Thoracic aorta (tissue), 2 donors: ENCODE measurements at regions not wholly inside any gene's neighbourhood (a gene's known extent, or its start where the extent isn't known, plus 50 kb on each side); places are given as distances from the start of the nearest gene placed in this dataset.
A peak's percentile ranks its signal among the peaks of the same experiment; 100 is the strongest.

Source experiments
- ATAC-seq: fragments of 150-250 bp; one replicate; pipeline ENCODE4 v1.8.0; 2017; ENCODE audit warnings: low read depth; ENCODE audit not compliant: insufficient number of reproducible peaks, low FRiP score
- DNase-seq: peaks from one replicate; pipeline ENCODE4 v3.0.0-alpha.2; 2020; ENCODE audit warnings: low spot score
- H3K27ac ChIP-seq, 2 donors: fragments of 200-600 bp; sonication (generic); 1 replicate in 1 of 2; 2 replicates in 1 of 2; pipeline ENCODE4 v1.5.1; 2016; ENCODE audit warnings: mild to moderate bottlenecking in 2 of 2, moderate library complexity in 2 of 2
- H3K27me3 ChIP-seq: fragments of 200-600 bp; sonication (generic); replicated peaks from 2 replicates; pipeline ENCODE4 v1.6.0; 2016; ENCODE audit warnings: mild to moderate bottlenecking; ENCODE audit not compliant: insufficient read depth
- H3K36me3 ChIP-seq: fragments of 200-600 bp; sonication (generic); one replicate; pipeline ENCODE4 v1.5.1; 2016
- H3K4me1 ChIP-seq, 2 donors: fragments of 200-600 bp; sonication (generic); 1 replicate in 1 of 2; 2 replicates in 1 of 2; pipeline versions ENCODE4 v1.5.1 to v1.6.0; 2016; ENCODE audit warnings: low read depth in 2 of 2, mild to moderate bottlenecking in 1 of 2; ENCODE audit not compliant: control insufficient read depth in 1 of 2
- H3K4me3 ChIP-seq: fragments of 200-600 bp; sonication (generic); 2 replicates; pipeline ENCODE4 v1.5.1; 2016; ENCODE audit warnings: mild to moderate bottlenecking
- H3K9me3 ChIP-seq: fragments of 200-600 bp; sonication (generic); 2 replicates; pipeline ENCODE4 v1.5.1; 2016
- TF ChIP-seq, protein P1 (sequence below): fragments of 200-600 bp; sonication (generic); IDR thresholded peaks from one replicate; pipeline ENCODE4 v1.5.1; 2019; ENCODE audit warnings: antibody characterized with exemption

DNA sequence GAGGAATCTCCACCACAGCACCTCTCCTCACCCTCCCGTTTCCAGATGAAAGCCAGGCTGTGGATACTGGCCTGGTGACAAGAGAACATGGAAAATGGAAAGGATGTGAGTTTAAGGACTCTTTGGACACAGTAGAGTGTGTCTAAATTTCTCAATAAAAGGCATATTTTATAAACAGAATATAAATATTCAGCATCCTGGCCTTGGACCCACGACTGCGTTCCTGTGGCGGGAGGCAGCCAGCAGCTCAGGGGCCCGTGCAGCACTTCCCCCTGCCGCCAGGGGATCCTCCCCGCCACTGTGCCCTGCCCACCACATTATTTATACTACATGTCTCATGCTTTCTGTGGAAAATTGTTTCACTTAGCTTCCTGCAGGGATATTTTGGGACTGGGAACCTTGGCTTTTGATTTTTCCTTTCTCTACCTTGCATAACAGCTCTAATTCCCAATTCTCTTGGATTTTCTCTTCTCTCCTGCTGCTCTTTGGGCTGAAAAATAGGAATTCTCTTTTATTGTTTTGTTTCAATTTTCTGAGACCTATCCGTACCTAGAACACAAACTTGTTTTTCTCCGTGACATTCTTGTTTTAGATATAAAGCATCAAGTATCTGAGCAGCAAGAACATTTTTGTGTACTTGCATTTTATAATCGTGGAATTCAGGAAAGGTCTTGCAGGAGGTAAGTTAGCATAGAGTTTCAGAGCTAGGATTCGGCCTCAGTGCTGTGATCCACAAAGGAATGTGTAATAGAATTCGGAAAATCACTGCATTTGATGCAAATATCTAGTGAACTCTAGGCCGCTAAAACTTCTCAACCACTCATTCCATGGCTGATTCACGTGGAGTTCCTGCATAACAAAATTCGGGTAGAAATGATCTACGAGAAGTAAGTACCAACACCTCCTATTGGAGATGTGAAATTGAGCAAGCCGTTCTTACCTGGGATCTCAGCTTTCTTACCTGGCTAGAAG lies 107.7 kb upstream of the SPATA13 start:
- H3K9me3 ChIP-seq, result no peaks in the 10 kb centered on the region
- ATAC-seq, result peak; percentile 64

DNA sequence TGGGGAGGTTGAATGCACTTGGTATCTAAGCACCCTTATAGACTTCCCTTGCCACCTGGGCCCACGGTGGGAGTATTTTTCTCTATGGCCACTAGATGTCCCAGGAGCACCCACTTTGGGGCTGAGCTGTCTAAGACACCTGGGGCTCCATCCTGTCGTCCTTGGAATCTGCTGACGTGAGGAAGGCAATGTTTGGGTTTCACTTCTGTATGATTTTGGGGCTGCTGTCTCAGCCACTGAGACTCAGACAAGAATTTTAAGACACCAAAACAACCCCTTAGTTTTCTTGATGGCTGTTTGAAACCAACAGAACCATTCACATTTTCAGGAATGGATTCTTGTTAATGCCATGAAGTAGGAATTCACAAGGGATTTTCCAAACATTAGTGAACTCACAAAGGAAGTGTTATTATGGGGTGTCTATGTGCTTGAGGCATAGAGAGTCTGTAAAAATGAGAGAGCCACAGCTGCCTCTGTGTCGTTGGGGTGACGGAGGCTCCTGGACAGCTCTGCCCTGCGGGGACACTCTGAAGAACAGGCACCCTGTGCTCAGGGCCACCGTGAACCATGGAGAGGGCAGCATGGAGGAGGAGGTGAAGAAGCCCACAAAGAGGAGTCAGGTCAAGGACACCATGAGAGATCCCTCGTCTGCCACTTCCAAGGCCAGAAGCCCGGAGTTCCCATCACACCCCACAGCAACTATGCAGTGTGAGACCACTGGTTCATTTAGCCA lies 106.8 kb upstream of the SPATA13 start:
- peak overlapping the region; percentile 49 to 86 for H3K27ac ChIP-seq
- peaks cover 30 to 32% of the 10 kb centered on the region in 2 donors for H3K4me1 ChIP-seq
- peak overlapping the region; percentile 63 for H3K4me3 ChIP-seq
- H3K9me3 ChIP-seq, result no peaks in the 10 kb centered on the region
- DNase-seq, result no peak
- TF ChIP-seq, protein P1, sequence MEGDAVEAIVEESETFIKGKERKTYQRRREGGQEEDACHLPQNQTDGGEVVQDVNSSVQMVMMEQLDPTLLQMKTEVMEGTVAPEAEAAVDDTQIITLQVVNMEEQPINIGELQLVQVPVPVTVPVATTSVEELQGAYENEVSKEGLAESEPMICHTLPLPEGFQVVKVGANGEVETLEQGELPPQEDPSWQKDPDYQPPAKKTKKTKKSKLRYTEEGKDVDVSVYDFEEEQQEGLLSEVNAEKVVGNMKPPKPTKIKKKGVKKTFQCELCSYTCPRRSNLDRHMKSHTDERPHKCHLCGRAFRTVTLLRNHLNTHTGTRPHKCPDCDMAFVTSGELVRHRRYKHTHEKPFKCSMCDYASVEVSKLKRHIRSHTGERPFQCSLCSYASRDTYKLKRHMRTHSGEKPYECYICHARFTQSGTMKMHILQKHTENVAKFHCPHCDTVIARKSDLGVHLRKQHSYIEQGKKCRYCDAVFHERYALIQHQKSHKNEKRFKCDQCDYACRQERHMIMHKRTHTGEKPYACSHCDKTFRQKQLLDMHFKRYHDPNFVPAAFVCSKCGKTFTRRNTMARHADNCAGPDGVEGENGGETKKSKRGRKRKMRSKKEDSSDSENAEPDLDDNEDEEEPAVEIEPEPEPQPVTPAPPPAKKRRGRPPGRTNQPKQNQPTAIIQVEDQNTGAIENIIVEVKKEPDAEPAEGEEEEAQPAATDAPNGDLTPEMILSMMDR, result peak; percentile 51
- no peaks in the 10 kb centered on the region for H3K27me3 ChIP-seq
- ATAC-seq, result no peak
- no peaks in the 10 kb centered on the region for H3K36me3 ChIP-seq

More for the DNA sequence above, 107.7 kb upstream of the SPATA13 start:
- Histone ChIP-seq H3K27ac (peak overlapping the region; percentile 49 to 86), H3K4me1 (peaks cover 30 to 32% of the 10 kb centered on the region in 2 donors), H3K36me3 (no peaks in the 10 kb centered on the region), H3K4me3 (peak overlapping the region; percentile 63), H3K27me3 (no peaks in the 10 kb centered on the region)
- TF ChIP-seq, protein P1, result no peak
- DNase-seq, result no peak

DNA sequence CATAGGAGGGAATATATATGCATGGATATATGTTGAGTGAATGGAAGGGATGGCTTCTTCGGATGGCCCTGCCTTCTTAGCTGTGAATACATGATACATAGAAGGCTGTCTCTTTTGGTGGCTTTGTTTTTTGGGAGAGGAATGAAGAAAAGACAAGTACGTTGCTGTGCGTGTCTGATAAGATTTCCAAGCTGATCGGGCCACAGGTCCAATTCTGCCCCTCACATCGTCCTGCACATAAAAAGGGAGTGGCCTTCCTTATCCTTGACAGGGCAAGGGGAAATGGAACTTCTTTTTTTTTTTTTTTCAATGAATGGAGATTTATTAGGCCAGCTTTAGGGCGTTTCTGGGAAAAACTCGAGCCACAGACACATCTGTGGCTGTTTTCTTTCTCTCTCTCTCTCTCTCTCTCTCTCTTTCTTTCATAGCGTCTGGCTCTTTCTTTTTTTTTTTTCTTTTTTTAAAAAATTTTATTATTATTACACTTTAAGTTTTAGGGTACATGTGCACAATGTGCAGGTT lies 103.8 kb upstream of the SPATA13 start:
- Histone ChIP-seq H3K27ac (no peak overlapping the region), H3K4me3 (no peak overlapping the region), H3K4me1 (peaks cover 15 to 16% of the 10 kb centered on the region in 2 donors), H3K9me3 (no peaks in the 10 kb centered on the region), H3K27me3 (no peaks in the 10 kb centered on the region), H3K36me3 (no peaks in the 10 kb centered on the region)
- DNase-seq (no peak), ATAC-seq (no peak)
- TF ChIP-seq, protein P1, result no peak

DNA sequence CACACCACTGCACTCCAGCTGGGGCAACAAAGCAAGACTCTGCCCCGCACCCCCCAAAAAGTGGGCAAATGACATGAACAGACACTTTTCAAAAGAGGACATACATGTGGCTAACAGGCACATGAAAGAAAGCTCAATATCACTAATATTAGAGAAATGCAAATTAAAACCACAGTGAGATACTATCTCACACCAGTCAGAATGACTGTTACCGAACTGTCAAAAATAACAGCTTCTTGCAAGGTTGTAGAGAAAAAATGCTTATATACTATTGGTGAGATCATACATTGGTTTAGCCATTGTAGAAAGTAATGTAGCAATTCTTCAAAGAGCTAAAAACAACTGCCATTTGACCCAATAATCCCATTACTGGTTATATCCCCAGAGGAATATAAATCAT lies 99.5 kb upstream of the SPATA13 start:
- ATAC-seq, result no peak
- no peak overlapping the region for H3K27ac ChIP-seq
- no peak overlapping the region for H3K4me3 ChIP-seq
- no peaks in the 10 kb centered on the region for H3K9me3 ChIP-seq
- DNase-seq, result no peak
- no peaks in the 10 kb centered on the region for H3K4me1 ChIP-seq
- TF ChIP-seq, protein P1, result no peak
- H3K27me3 ChIP-seq, result no peaks in the 10 kb centered on the region
- H3K36me3 ChIP-seq, result no peaks in the 10 kb centered on the region
